ENCODE measurements at regions not wholly inside any gene's neighbourhood (a gene's known extent, or its start where the extent isn't known, plus 50 kb on each side); places are given as distances from the start of the nearest gene placed in this dataset.
"Not testable (repeated sequence)": the region's sequence is repeated elsewhere in the genome, so short reads cannot be mapped to it uniquely, and the experiment has no call there.

GRCh38 chr2:65980531-65980930 is 454.4 kb upstream of the MEIS1 start:
- H3K27ac Mint-ChIP-seq: no peak overlapping the region
- no peak for TF ChIP-seq CTCF (IDR thresholded peaks at IDR 0.05; ENCODE audit: unreplicated experiment)
- H3K4me1 Mint-ChIP-seq: no peaks in the 10 kb centered on the region
- H3K27me3 Mint-ChIP-seq (ENCODE audit: low read depth): no peaks in the 10 kb centered on the region
- DNase-seq (ENCODE audit: low spot score in 2 of 2, unreplicated experiment in 2 of 2): no peak
- peaks cover 2% of the 10 kb centered on the region for H3K36me3 Mint-ChIP-seq
- no peak overlapping the region for H3K4me3 Mint-ChIP-seq
- peaks cover 12% of the 10 kb centered on the region for H3K9me3 Mint-ChIP-seq

- DNase-seq (ENCODE audit: low spot score in 2 of 2, unreplicated experiment in 2 of 2): no peak
- Mint-ChIP-seq H3K9me3 (peaks cover 12% of the 10 kb centered on the region), H3K27me3 (ENCODE audit: low read depth) (no peaks in the 10 kb centered on the region), H3K36me3 (peaks cover 2% of the 10 kb centered on the region), H3K4me1 (no peaks in the 10 kb centered on the region), H3K4me3 (no peak overlapping the region), H3K27ac (no peak overlapping the region)
- no peak for TF ChIP-seq CTCF (IDR thresholded peaks at IDR 0.05; ENCODE audit: unreplicated experiment)
These were observed 455.5 kb upstream of the MEIS1 start for GRCh38 chr2:65979446-65979845.

GRCh38 chr2:65974067-65974723 is 460.7 kb upstream of the MEIS1 start:
- Mint-ChIP-seq H3K27ac (no peak overlapping the region), H3K9me3 (peaks cover 4% of the 10 kb centered on the region), H3K27me3 (ENCODE audit: low read depth) (no peaks in the 10 kb centered on the region), H3K4me3 (no peak overlapping the region), H3K36me3 (peaks cover 2% of the 10 kb centered on the region), H3K4me1 (no peaks in the 10 kb centered on the region)
- DNase-seq (ENCODE audit: low spot score in 2 of 2, unreplicated experiment in 2 of 2): no peak
- no peak for TF ChIP-seq CTCF (IDR thresholded peaks at IDR 0.05; ENCODE audit: unreplicated experiment)

GRCh38 chr2:65969161-65969560 is 465.8 kb upstream of the MEIS1 start:
- Mint-ChIP-seq H3K36me3 (peaks cover 6% of the 10 kb centered on the region), H3K9me3 (peaks cover 23% of the 10 kb centered on the region), H3K27ac (no peak overlapping the region), H3K27me3 (ENCODE audit: low read depth) (no peaks in the 10 kb centered on the region), H3K4me3 (no peak overlapping the region), H3K4me1 (no peaks in the 10 kb centered on the region)
- DNase-seq (ENCODE audit: low spot score in 2 of 2, unreplicated experiment in 2 of 2): no peak
- no peak for TF ChIP-seq CTCF (IDR thresholded peaks at IDR 0.05; ENCODE audit: unreplicated experiment)

- peaks cover 19% of the 10 kb centered on the region for H3K9me3 Mint-ChIP-seq
- H3K4me1 Mint-ChIP-seq; H3K27ac Mint-ChIP-seq; H3K36me3 Mint-ChIP-seq; H3K27me3 Mint-ChIP-seq (ENCODE audit: low read depth); H3K4me3 Mint-ChIP-seq; DNase-seq (ENCODE audit: low spot score in 2 of 2, unreplicated experiment in 2 of 2): not testable (repeated sequence)
These were observed 471.6 kb upstream of the MEIS1 start for GRCh38 chr2:65963303-65963702.

- Mint-ChIP-seq H3K27me3 (ENCODE audit: low read depth) (no peaks in the 10 kb centered on the region), H3K9me3 (peaks cover 14% of the 10 kb centered on the region), H3K4me3 (no peak overlapping the region), H3K4me1 (no peaks in the 10 kb centered on the region), H3K27ac (no peak overlapping the region), H3K36me3 (no peaks in the 10 kb centered on the region)
- no peak for DNase-seq (ENCODE audit: low spot score in 2 of 2, unreplicated experiment in 2 of 2)
- TF ChIP-seq CTCF (IDR thresholded peaks at IDR 0.05; ENCODE audit: unreplicated experiment): no peak
These were observed 474.0 kb upstream of the MEIS1 start for GRCh38 chr2:65960953-65961352.

Measured in mesothelial cell of epicardium (in vitro differentiated cells).